Pons (tissue), 1 donor: ENCODE measurements at regions not wholly inside any gene's neighbourhood (a gene's known extent, or its start where the extent isn't known, plus 50 kb on each side); places are given as distances from the start of the nearest gene placed in this dataset.
"Not testable (repeated sequence)": the region's sequence is repeated elsewhere in the genome, so short reads cannot be mapped to it uniquely, and the experiment has no call there.

Experiments used
- DNase-seq: peaks from one replicate; pipeline ENCODE4 v3.0.0-alpha.2; 2016; ENCODE audit warnings: low spot score

DNA sequence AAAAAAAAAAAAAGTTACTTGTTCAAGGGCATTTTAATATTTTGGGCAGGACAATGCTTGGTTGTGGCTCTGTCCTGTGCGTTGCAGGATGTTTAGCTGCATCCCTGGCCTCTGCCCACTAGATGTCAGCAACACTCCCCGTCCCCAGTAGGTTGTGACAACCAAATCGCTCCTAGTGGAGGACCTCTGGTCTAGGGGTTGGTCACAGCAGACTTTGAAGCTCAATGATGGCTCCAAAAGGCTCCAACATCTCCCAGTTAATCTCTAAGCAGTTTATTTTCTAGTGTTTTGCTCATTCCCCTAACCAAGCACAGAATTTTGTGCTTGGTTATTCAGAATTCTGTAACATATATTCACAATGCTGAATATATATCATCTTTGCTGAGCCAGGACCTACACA, 67.0 kb downstream of the CHRNA1 start:
- peak; percentile 76 for DNase-seq

GRCh38 chr2:174694920-174695319, 69.4 kb downstream of the CHRNA1 start:
- DNase-seq = no peak

DNA sequence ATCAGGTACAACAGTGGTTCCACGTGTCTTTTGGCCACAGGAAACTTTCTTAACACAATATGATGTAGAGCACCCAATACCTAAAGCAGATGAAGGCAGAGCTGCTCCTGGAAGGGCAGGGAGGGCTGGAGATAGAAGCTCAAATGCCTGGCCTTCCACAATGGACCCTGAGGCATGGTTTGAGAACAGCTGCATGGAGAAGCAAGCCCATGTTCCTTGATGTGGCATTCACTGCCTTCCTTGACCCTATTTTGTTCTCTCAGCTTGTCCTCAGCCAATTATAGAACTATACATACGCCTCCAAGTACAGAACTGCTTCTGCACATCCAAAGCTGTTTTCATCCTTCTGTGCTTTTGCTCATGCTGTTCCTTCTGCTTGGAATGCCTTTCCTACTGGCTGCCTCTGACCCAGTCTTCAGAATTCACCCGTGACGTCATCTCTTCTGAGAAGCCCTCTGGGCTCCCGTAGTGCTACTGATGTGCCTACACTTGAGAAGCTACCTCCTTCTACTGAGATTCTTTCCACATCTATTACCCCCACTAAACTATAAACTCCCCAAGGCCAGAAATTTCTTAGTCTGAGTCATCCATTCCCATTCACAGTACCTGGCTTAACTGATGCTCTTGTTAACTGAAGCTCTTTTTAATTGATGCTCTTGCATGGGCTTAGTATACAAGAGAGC, 69.9 kb downstream of the CHRNA1 start:
- no peak for DNase-seq

DNA sequence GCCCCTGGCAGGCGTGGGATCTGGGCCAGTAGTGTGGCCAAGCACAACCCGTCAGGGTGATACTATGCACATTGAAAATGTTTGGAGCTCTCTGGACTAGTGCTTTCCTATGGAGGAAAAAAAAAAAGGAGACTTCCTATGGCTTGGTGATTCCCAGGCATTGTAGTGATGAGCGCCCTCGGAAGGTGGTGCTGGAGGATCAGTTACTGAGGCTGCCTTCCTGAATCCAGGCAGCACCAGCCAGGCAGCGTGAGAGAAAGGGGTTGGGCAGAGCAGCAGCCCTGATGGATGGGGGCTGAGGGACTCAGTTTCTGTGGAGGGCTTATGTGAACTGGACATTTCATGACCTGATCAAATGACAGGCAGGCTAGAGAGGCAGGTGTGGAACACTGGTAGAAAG, 70.9 kb downstream of the CHRNA1 start:
- no peak for DNase-seq

GRCh38 chr2:174692256-174692919, 71.9 kb downstream of the CHRNA1 start:
- DNase-seq = peak; percentile 95

DNA sequence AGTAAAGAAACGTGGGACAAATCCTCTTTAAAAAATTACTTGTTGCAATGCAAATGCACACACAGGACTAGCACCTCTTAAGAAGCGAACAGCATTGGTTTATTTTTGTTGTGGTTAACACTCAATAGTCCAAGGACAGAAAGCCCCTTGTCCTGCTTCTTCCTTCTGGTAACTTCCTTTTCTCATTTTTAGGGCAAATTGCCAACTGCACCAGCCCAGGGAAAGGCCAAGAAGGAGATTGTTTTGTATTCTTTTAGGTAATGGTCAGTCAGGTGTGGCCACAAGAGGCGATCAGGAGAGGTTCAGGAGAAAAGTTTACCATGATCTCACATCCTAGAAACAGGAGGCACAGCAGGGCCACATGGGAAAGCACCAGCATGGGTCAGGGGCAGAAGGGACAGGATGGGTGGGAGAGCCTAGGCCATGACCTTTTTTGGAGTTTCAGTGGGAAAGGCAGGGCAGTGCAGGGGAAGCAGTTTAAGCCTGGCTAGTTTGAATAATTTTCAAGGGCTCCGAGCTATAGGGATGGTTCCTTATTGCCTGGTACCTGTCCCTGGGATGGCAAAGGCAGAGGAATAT, 73.0 kb downstream of the CHRNA1 start:
- no peak for DNase-seq

DNA sequence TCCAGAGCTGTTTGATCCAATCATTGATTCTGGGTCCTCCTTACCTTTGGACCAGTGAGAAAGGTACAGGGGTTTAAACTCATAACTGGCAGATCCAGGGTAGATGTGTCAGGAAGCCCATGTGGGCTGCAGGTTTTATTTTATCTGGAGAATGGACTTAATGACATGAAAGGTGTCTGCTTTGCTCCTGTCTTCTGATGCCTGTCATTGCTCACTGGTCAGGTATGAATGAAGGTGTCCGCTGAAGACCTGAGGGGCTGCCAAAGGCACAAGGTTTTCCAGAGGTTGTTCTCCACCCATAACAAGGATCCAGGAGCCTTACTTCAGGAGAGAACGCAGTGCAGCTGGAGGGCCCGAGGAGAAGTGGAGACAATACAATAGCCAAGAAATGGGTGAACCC, 74.2 kb downstream of the CHRNA1 start:
- no peak for DNase-seq

DNA sequence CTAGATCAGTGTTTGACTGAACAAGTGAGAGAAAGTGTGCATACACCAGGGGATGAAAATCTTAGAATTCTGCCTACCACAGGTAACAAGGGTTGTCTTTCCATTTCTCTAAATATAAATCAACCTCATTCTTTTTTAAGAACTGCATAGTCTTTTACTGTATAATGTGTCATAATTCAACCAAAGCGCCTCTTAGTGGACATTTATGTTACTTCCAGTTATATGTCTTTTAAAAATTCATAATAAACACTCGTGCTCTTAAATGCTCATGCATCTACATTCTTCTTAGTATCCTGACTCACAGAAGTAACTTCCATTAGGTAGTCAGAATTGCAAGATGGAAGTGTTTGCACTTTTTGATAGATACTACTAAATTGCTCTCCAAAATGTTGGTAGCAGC, 76.2 kb downstream of the CHRNA1 start:
- no peak for DNase-seq

DNA sequence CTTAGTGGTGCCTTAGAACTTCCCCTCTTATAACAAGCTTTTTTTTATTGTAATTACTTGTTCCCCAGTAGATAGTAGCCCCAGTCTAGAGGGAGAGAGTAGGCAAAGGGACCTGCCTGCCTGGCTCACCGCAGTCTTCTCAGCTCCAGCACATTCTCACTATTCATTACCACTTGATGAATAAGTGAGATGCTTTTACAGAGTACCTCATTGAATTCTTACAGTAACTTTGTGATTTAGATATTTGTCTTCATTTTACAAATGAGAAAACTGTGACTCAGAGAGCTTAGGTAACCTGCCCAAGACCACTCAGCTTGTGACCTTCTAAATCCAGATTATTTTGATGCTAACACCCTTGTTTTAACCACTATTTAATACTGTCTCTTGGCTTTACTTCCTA, 77.8 kb downstream of the CHRNA1 start:
- DNase-seq = no peak

GRCh38 chr2:174683392-174683759, 80.9 kb downstream of the CHRNA1 start:
- peak; percentile 58 for DNase-seq

DNA sequence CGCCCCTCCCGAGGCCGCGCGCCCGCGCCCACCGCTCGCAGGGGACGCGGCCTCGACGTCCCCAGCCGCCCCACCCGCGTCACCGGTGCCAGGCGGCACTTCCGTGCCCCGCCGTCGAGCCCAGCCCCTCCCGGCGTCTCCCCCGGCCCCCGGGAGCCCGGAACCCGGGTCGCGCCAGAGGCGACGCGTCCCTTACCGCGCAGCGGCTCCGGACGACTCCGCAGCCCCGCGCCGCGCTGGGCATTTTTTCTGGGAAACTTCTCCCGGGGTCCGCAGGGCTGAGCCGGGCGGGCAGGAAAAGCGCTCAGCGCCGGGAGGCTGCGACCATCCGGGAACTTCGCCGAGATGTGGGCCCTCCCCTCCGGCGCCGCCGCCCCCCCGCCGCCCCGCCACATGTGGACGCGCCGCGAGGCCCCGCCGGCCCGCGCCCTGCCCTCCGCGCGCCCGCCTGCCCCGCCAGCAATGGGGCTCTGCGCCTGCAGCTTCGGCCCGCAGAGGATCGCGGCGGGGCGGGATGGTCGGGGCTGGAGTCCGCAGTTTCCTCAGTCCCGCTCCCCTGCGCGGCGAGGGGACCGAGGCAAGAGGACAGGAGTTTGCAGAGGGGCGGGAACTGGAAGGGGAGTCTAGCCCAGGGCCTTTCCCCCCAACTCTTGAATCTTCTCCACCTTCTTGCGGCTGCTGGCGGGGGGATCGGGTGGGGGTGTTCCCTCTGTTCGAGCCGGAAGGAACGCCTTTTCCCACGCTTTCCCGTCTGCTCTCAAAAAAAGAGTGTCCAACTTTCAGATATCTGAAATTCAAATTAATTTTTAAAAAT, 81.5 kb downstream of the CHRNA1 start:
- peak; percentile 42 for DNase-seq

GRCh38 chr2:174682007-174682577, 82.2 kb downstream of the CHRNA1 start:
- DNase-seq = no peak

GRCh38 chr2:174681099-174682006, 82.9 kb downstream of the CHRNA1 start:
- peak; percentile 48 for DNase-seq

GRCh38 chr2:174680221-174680620, 82.6 kb upstream of the WIPF1 start:
- DNase-seq = no peak

GRCh38 chr2:174678395-174678794, 80.8 kb upstream of the WIPF1 start:
- DNase-seq = no peak

- DNase-seq = no peak
Measured at GRCh38 chr2:174675615-174676014, 78.0 kb upstream of the WIPF1 start.

GRCh38 chr2:174673876-174674275, 76.3 kb upstream of the WIPF1 start:
- DNase-seq = no peak

DNA sequence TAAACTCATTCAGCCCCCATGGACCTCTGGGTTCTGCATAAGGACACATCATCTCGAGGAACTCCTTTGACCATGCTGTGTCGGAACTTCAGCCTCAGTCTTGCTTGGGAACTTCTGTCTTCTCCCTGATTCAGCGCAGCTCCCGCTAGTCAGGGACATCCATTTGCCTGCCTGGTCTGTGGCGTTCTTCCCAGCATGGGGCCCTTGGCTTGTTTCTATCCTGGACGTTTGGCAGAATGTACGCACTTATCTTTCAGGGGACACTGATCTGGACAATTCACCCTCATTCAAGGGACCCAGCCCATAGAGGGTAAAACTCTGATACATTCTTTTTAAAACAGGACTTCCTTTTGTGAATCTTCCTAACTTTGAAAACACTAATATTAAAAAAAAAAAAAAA, 75.8 kb upstream of the WIPF1 start:
- no peak for DNase-seq

DNA sequence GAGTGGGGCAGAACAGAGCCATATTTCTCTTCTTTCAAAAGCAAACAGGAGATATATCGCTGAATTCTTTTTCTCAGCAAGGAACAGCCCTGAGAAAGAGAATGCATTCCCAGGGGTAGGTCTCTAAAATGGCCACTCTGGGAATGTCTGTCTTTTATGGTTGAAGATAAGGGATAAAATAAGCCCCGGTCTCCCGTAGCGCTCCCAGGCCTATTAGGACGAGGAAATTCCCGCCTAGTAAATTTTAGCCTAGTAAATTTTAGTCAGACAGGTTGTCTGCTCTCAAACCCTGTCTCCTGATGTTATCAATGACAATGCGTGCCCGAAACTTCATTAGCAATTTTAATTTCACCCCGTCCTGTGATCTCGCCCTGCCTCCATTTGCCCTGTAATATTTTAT, 73.9 kb upstream of the WIPF1 start:
- not testable (repeated sequence) for DNase-seq

DNA sequence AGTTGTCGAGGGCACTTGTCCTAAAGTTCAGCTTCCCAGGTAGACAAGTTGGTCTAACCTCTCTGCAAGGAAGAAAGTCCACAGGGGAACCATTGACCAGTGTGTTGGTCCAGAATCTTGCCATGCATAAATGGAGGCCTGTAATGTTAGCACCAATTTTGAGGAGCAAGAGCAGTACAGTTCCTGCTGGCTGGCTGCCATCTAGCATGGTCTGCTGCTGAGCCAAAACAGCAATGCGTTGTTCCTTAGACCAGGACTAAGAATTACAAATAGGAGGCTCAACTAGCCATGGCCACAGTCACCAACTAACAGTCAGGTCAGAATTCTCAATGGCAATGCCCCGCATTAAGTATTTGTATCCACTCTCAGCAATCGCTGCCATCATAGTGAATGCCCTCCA, 72.8 kb upstream of the WIPF1 start:
- DNase-seq = no peak

DNA sequence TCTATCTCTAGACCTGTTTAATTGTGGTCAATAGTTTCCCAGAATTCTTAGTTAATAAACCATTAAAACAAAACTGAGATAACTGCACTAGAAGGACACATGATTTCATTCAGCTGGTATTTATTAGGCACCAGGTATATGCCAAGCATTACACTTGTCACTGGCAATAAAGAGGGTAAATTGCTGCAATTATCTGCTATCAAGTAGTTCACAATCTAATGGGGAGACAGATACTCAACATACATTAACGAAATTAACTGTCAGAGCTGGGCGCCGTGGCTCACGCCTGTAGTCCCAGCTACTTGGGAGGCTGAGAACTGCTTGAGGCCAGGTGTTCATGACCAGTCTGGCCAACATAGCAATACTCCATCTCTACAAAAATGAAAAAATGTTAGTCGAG, 71.7 kb upstream of the WIPF1 start:
- DNase-seq = no peak
